Skin epidermis (tissue), 12 donors: ENCODE measurements at regions not wholly inside any gene's neighbourhood (a gene's known extent, or its start where the extent isn't known, plus 50 kb on each side); places are given as distances from the start of the nearest gene placed in this dataset.
A peak's percentile ranks its signal among the peaks of the same experiment; 100 is the strongest.
"Not testable (repeated sequence)": the region's sequence is repeated elsewhere in the genome, so short reads cannot be mapped to it uniquely, and the experiment has no call there.

Source experiments
- H3K27ac ChIP-seq, 21 experiments: fragments of 200-600 bp; sonication (generic) in 11 of 21; one replicate each; pipeline ENCODE4 v1.5.0; 2020; ENCODE audit warnings: mild to moderate bottlenecking in 3 of 21, inconsistent platforms in 2 of 21, moderate library complexity in 2 of 21
- H3K4me3 ChIP-seq, 7 experiments: fragments of 200-600 bp; sonication (generic) in 2 of 7; one replicate each; pipeline ENCODE4 v1.5.0; 2020; ENCODE audit warnings: inconsistent platforms in 2 of 7, mild to moderate bottlenecking in 2 of 7, moderate library complexity in 1 of 7

DNA sequence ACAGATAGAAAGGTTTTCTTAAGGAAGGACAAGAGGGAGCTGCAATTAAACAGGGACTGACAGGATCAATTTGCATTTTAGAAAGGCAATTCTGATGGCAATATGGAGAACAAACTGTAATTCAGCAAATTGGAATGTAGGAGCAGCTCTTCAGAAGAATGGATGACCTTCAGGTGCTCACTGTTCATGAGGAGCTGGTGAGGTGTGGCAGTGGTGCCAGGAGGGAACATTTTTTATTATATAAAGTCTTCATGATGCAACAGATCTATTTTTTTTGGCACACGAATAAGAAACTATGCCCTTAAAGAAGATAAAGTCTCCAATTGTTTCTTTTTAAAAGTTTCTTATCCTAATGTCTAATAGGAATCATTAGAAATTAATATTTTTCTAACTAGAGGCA lies 151.7 kb downstream of the SLC38A4 start:
- no peak overlapping the region for H3K4me3 ChIP-seq
- peak overlapping the region in 5 of 21 experiments; percentile 12 to 33 (median 19) for H3K27ac ChIP-seq

DNA sequence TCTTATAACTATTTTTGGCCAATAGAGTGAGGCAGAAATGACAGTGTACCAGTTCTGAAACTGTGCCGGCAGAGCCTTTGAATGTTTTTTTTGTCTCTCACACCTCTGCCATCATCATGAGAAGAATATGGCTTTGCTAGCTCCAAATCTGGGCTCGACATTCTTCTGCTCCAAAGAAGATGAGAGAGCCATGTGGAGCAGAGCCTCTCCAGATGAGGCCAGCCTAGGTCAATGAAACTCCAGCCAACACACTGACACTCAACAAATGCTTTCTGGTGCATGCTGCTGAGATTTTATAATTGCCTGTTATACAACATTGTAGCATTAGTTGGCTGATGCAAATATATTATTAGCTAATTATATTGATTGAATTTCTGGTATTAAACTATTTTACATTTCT lies 154.7 kb downstream of the SLC38A4 start:
- Histone ChIP-seq H3K27ac (no peak overlapping the region), H3K4me3 (no peak overlapping the region)

DNA sequence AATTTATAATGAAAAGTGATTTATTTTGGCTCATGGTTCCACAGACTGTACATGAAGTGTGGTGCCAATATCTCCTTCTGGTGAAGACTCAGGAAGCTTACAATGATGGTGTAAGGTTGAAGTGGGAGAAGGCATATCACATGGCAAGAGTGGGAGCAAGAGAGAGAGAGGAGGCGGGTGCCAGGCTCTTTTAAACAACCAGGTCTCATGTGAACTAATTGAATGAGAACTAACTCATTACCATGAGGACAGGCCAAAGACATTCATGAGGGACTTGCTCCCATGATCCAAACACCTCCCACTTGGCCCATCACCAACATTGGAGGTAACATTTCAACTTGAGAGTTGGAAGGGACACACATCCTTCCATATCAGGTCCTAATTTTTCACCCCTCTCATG lies 155.2 kb downstream of the SLC38A4 start:
- no peak overlapping the region for H3K4me3 ChIP-seq
- no peak overlapping the region for H3K27ac ChIP-seq

DNA sequence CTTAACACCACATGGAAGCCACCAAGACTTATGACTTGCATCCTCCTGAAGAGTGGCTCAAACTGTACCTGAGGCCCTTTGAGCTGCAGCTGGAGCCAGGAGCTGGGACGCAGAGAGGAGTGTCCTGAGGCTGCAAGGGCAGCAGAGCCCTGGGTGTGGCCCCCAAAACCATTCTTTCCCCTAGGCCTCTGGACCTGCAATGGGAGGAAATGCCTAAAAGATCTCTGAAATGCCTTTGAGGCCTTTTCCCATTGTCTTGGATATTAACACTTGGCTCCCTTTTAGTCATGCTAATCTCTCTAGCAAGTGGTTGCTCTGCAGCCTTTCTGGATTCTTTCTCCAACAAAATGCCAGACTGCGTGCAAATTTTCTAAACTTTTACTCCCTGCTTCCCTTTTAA lies 156.1 kb downstream of the SLC38A4 start:
- no peak overlapping the region for H3K4me3 ChIP-seq

DNA sequence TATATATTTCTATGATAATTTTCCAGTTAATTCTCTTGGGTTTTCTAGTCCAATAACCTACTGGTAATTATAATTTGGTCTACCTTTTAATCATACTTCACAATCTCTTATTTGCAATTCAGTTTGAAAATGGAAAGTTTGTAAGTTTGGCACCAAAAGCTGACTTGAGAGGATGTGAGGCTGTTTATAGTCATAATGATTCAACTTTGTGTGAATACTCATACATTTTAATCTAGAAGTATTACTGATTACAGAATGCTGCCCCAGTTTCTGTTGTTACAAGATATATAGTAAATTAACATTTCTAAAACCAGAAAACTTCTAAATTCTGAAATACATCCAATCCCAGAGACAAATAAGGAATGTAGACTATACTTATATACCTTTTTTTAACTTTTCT lies 158.2 kb downstream of the SLC38A4 start:
- H3K27ac ChIP-seq = no peak overlapping the region
- no peak overlapping the region for H3K4me3 ChIP-seq

More for the DNA sequence above, 156.1 kb downstream of the SLC38A4 start:
- no peak overlapping the region for H3K27ac ChIP-seq

DNA sequence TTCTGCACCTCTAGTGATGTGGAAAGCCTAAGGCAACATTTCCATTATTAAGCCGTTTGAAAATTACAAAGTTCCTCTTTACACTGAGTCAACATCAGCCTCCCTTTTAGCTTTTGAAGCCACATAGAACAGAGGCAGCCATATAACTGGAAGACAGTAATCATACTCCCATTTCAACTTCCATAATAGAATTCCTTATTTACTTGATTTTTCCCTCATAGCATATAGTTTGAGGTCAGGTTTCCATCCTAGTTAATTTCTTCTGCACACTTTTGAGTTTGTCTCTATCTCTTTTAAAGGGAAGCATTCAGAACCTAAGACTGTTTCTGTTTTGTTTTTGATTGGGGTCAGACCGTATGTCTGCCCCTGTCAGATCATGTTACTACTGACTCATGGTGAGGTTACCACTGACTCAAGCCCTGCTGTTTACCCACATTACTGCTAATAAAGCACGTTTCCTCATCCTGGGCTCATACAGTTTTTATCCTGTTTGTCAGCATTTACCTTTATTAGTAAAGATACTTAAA lies 161.0 kb downstream of the SLC38A4 start:
- Histone ChIP-seq H3K27ac (peak overlapping the region in 10 of 21 experiments; percentile 9 to 70 (median 55)), H3K4me3 (no peak overlapping the region)

DNA sequence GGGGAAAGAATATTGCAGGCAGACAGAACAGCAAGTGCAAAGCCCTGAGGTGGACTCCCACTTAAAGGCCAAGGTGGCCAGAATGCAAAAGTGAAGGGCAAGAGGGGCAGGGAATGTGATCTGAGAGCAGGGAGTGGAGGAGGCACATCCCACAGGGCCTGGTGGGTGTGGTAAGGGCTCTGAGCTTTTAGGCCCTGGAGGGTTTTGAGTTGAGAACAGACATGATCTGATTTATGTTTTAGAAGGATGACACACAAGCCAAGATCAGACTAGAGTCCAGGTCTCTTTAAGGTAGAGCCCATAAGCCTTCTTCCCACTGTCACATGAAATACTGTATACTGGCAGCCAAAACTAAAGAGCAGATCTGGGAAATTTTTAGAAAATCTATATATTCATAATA lies 162.5 kb downstream of the SLC38A4 start:
- H3K4me3 ChIP-seq = no peak overlapping the region

DNA sequence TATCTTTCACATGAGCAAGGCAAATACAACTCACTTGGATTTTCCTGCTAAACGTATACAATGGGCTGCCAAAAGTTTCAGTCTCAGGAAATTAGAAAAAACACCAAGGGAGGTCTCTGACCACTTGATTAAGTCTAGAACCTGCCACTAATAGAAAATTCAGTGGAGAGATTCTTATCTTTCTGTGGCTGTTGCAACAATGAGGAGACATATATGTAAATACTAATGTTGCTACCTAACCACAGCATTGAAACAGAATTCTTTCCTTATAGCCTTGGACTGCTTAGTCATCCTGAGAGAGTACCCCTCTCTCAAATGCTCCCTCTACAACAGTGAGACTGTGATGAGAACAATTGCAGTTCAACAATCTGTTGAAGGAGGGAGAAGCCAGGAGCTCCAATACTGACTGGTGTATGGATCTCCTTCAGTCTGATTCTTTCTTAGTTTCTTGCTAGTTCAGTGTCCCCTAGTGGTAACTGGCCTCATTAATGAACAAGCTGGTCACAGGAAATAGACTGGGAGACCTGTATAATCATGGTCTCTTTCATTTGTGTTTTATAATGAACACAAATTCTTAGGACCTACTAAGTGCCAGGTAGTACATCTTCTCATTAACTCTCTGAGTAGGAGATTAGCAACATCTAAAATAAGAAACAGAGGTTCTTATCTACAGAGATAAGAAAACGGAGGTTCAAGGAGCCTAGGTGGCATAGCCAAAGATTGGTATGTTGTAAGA lies 164.5 kb downstream of the SLC38A4 start:
- H3K27ac ChIP-seq = peak overlapping the region in 20 of 21 experiments; percentile 34 to 85 (median 69)
- no peak overlapping the region for H3K4me3 ChIP-seq

More for the DNA sequence above, 162.5 kb downstream of the SLC38A4 start:
- peak overlapping the region in 8 of 21 experiments; percentile 3 to 67 (median 47) for H3K27ac ChIP-seq

DNA sequence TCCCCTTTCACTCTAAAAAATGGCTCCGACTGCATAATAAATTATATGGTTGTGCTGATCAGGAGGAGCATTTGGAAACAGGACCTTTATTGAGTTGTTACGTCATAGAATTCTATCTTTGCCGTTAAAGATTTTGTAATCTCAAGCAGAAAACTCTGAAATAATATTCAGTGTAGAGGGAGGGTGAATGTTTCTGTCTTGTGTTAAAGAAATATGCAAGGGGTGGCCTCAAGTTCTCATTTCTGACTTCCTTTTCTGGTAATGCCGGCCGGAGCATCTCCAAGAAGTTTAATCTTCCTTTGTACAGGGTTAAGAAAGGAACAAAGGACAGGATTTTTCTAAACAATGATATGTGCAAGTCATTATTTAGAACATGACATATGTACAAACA lies 165.1 kb downstream of the SLC38A4 start:
- no peak overlapping the region for H3K4me3 ChIP-seq
- H3K27ac ChIP-seq = peak overlapping the region in 20 of 21 experiments; percentile 34 to 85 (median 69)

DNA sequence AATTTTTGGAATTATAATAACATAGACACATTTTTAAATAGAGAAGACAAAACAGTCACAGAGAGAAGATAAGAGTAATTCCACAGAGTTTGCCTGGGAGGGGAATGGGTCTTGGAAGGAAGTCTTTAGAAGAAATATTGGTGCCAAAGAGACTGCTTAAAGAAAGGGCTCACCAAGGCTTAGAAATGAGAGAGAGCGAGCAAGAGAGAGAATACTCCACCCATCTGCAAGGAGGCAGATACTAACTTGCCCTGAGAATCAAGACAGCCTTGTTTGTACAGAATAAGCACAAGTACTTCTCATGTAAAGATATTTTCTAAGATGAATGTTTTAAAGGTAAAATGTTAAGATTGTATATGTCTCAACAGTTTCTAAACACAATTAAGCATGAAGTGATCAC lies 165.5 kb downstream of the SLC38A4 start:
- no peak overlapping the region for H3K4me3 ChIP-seq
- peak overlapping the region in 20 of 21 experiments; percentile 34 to 85 (median 69) for H3K27ac ChIP-seq

DNA sequence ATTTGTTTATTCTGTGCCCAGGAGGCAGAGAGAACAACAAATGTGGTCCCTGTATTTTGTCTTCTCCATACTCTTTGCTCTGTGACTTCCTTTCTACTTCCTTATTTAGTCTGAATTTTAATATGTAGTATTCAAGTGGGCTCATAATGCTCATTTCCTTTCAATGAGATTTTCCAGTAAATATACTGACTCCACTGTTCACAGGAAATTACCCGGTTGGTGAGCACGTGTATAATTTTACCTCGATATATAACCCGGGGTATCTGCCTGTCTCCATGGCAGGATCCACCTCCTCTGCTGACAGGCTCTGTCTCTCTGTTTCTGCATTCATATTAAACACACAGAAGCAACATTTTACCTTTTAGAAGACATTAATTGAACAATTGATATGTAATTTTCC lies 166.0 kb downstream of the SLC38A4 start:
- peak overlapping the region in 20 of 21 experiments; percentile 34 to 85 (median 69) for H3K27ac ChIP-seq
- H3K4me3 ChIP-seq = no peak overlapping the region

DNA sequence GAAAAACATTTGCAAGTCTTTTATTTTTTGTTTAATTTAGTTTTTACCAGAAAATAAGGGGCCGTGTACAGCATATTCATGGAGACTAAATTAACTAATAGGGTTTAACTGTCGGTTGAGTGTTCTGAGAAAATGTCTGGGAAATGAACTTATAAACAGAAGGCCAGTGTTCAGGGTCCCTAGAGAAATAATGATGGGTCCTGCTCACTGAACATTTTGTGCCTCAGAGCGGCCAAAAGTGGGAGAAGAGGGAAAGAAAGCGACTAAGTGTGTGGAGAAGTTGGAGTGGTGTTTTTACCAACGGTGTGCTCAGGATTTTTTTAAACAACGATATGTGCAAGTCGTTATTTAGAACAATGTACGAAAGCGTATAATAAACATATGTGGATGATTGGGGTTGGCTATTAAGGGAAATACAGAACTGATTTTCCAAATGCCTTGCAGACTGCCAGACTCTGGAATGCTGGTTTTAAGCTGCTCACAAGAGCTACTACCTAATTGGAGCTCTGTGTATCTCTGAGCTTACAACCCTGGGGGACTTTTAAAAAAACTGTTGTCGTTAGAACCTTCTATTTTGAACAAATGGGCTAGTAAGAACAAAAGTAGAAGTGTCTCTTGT lies 166.7 kb downstream of the SLC38A4 start:
- peak overlapping the region in 20 of 21 experiments; percentile 24 to 85 (median 69) for H3K27ac ChIP-seq
- H3K4me3 ChIP-seq = no peak overlapping the region

DNA sequence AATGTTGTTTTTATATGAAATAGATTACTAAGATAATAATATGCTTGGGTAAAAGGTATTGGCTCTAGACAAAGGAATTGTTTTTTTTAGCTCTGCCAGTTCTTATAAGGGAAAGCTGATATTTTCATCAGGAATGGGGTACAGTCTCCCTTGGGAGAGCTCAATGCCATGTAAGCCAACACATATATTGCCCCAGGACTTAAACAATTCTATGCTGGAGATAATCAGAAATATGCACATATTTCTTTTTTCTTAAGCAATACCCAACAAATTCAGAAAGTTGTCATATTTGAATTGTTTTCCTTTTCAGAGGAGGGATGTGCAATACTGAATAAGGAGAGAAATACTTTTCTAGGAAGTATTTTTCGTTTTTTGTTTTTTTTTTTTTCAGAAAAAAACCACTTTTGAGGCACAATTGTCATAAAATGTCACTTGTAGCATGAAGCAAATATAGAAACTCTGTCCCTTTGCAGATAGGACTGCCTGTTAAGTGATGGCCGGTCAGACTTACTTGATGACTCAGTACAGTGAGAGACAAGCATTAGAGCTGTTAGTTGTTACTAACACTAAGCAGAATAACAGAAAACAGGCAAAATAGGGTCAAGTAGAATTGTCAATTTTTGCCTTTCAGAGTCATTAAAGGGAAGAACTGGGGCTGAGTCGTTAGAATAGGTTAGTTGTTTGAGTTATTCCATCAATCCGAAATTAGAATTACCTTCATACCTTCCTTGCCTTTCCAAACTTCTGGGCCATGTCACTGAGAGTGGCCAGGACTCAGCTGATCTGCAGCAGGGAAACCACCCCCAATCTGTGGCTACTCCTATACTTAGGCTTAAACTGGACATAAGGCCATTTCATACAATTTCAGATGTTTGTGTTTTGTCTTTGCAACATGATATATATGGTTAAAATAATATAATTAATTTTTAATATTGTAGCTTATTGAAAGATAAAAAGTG lies 168.1 kb downstream of the SLC38A4 start:
- peak overlapping the region in 7 of 21 experiments; percentile 20 to 85 (median 62) for H3K27ac ChIP-seq
- no peak overlapping the region for H3K4me3 ChIP-seq

DNA sequence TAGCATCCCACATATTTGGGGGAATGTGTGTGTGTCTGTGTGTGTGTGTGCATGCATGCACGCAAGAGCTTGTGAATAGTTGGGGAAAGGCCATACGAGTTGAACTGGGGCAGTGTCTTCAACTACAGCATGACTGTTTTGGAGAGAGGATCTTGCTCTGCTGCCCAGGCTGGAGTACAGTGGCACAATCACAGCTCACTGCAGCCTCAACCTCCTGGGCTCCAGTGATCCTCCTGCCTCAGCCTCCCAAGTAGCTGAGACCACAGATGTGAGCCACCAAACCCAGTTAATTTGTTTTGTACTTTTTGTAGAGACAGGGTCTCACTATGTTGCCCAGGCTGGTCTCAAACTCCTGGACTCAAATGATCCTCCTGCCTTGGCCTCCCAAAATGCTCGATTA lies 169.8 kb downstream of the SLC38A4 start:
- H3K27ac ChIP-seq, H3K4me3 ChIP-seq: not testable (repeated sequence)

DNA sequence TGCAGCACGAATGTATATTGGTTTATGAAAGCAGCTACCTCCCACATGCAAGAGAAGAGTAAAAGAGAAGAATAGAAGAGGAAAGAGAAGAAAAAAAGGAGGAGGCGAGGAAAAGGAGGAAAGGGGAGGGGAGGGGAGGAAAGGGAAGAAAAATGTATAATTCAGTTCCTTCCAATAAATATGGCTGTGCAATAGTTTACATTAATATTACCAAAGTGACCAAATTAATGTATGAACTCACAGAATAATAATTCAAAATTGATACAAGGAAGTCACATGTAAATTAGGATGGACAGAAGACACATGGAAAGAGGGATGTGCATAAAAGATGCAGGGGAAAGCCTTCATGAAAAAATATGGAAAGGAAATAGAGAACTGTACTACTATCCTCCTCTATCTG lies 172.5 kb downstream of the SLC38A4 start:
- Histone ChIP-seq H3K4me3 (no peak overlapping the region), H3K27ac (no peak overlapping the region)

DNA sequence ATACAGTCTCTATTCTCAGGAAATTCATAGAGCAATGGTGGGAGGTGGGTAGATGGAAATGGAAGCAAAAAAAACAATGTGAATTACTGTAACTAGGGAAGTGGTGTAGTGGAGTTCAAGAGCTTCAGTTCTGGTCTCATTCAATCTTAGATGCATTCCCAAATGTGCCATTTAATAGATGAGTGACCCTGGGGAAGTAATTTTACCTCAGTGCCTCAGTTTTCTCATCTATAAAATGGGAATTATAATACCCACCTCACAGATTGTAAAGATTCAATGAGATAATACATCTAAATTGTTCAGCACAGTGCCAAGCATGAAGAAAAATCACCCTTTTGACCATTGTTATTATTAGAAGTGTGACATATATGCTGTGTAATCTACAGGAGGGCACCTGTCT lies 173.1 kb downstream of the SLC38A4 start:
- Histone ChIP-seq H3K4me3 (no peak overlapping the region), H3K27ac (no peak overlapping the region)

DNA sequence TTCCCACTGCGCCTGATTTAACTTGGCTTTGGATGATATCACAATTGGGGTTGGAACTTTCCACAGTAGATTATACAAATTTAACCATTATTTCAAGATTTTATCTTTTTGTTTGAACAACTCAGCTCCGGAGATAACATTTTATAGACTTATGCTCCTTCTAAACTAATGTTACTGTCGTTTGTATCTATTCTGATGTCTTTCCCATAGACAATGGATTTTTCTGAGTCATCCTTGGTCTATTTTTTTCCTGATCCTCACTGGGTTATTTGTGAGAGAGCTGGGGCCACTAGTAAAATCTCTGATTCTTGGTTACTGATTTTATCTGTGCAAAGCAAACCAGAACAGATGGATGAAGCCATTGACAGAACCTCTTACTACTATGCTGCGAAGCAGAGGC lies 175.1 kb downstream of the SLC38A4 start:
- no peak overlapping the region for H3K4me3 ChIP-seq
- H3K27ac ChIP-seq = no peak overlapping the region

DNA sequence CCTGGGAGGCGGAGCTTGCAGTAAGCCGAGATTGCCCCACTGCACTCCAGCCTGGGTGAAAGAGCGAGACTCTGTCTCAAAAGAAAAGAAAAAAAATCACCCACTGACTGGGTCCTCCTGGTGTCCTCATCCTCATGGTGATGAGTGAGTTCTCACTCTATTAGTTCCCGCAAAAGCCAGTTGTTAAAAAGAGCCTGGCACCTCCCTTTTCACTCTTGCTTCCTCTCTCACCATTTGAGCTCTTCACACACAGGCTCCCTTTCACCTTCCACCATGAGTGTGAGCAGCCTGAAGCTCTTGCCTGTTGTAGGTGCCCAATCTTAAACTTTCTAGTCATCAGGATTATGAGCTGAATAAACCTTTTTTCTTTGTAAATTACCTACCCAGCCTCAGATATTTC lies 176.4 kb downstream of the SLC38A4 start:
- no peak overlapping the region for H3K27ac ChIP-seq
- H3K4me3 ChIP-seq = no peak overlapping the region

DNA sequence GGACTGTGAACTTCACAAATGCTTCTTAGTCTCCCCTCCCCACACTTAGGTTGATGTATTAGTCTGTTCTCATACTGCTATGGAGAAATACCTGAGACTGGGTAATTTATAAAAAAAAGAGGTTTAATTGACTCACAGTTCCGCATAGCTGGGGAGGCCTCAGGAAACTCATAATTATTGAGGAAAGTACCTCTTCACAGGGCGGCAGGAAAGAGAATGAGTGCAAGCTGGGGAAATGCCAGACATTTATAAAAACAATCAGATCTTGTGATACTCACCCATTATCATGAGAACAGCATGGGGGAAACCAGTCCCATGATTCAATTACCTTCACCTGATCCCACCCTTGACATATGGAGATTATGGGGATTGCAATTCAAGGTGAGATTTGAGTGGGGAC lies 178.8 kb downstream of the SLC38A4 start:
- H3K27ac ChIP-seq = no peak overlapping the region
- H3K4me3 ChIP-seq = no peak overlapping the region

DNA sequence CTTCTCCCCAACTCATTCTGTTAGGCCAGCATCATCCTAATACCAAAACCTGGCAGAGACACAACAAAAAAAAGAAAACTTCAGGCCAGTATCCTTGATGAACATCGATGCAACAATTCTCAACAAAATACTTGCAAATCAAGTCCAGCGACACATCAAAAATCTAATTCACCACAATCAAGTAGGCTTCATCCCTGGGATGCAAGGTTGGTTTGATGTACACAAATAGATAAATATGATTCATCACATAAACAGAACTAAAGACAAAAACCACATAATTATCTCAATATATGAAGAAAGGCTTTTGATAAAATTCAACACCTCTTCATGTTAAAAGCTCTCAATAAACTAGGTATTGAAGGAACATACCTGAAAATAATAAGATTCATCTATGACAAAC lies 184.1 kb downstream of the SLC38A4 start:
- H3K4me3 ChIP-seq, H3K27ac ChIP-seq: not testable (repeated sequence)
